NCI-H345 (cell line): ENCODE measurements at regions not wholly inside any gene's neighbourhood (a gene's known extent, or its start where the extent isn't known, plus 50 kb on each side); places are given as distances from the start of the nearest gene placed in this dataset.
A peak's percentile ranks its signal among the peaks of the same experiment; 100 is the strongest.

Experiments used
- DNase-seq: peaks from one replicate; lab custom pipeline; 2025; lab: John Stamatoyannopoulos, UW

- no peak for DNase-seq
Observed at GRCh38 chr6:145483191-145483996, 251.9 kb downstream of the EPM2A start.

GRCh38 chr6:145485288-145485687 lies 250.0 kb downstream of the EPM2A start:
- DNase-seq: no peak

GRCh38 chr6:145486306-145486705 lies 249.0 kb downstream of the EPM2A start:
- DNase-seq: no peak

GRCh38 chr6:145489583-145489982 lies 245.7 kb downstream of the EPM2A start:
- DNase-seq: no peak

GRCh38 chr6:145490068-145490467 lies 245.3 kb downstream of the EPM2A start:
- DNase-seq: no peak

- no peak for DNase-seq
Observed at GRCh38 chr6:145491126-145491525, 244.2 kb downstream of the EPM2A start.

GRCh38 chr6:145497006-145497405 lies 238.3 kb downstream of the EPM2A start:
- no peak for DNase-seq

GRCh38 chr6:145498425-145498824 lies 236.9 kb downstream of the EPM2A start:
- DNase-seq: no peak

GRCh38 chr6:145502416-145502815 lies 232.9 kb downstream of the EPM2A start:
- DNase-seq: peak; percentile 3

- DNase-seq: no peak
Observed at GRCh38 chr6:145506136-145506535, 229.2 kb downstream of the EPM2A start.

- DNase-seq: no peak
Observed at GRCh38 chr6:145506565-145506964, 228.8 kb downstream of the EPM2A start.

GRCh38 chr6:145507239-145507638 lies 228.1 kb downstream of the EPM2A start:
- no peak for DNase-seq

- DNase-seq: no peak
Observed at GRCh38 chr6:145508107-145508506, 227.2 kb downstream of the EPM2A start.

GRCh38 chr6:145517492-145517891 lies 217.8 kb downstream of the EPM2A start:
- no peak for DNase-seq

GRCh38 chr6:145525038-145525437 lies 210.3 kb downstream of the EPM2A start:
- DNase-seq: no peak

GRCh38 chr6:145529582-145529981 lies 205.7 kb downstream of the EPM2A start:
- peak; percentile 12 for DNase-seq

GRCh38 chr6:145530454-145530853 lies 204.9 kb downstream of the EPM2A start:
- no peak for DNase-seq

- DNase-seq: peak; percentile 17
Observed at GRCh38 chr6:145531032-145531431, 204.3 kb downstream of the EPM2A start.

GRCh38 chr6:145531822-145532221 lies 203.5 kb downstream of the EPM2A start:
- no peak for DNase-seq

GRCh38 chr6:145532361-145532760 lies 203.0 kb downstream of the EPM2A start:
- no peak for DNase-seq

- peak; percentile 34 for DNase-seq
Observed at GRCh38 chr6:145534989-145535388, 200.3 kb downstream of the EPM2A start.

GRCh38 chr6:145538989-145539388 lies 196.3 kb downstream of the EPM2A start:
- no peak for DNase-seq

- no peak for DNase-seq
Observed at GRCh38 chr6:145539831-145540230, 195.5 kb downstream of the EPM2A start.

- DNase-seq: no peak
Observed at GRCh38 chr6:145540741-145541140, 194.6 kb downstream of the EPM2A start.
